ENCODE measurements at regions not wholly inside any gene's neighbourhood (a gene's known extent, or its start where the extent isn't known, plus 50 kb on each side); places are given as distances from the start of the nearest gene placed in this dataset.

DNA sequence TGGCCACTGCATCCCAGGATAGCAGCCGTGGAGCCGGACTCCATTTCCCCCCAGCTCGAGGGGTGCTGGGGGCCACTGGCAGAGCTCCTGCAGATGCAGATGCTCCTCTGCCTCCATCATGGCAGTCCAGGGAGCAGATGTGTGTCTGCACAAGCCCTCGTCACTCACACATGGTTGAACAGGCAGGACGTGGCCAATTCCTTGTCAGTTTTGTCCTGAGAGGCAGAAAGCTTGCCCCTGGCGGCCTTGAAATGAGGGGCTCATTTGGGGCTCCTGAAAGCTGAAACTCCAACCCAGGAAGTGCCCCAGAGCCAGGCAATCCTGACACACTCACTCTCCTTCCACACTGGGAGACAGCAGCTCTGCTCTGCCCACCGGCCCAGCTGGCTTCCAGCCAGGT, 100.9 kb upstream of the C14orf180 start:
- POLR2A ChIA-PET, result interaction anchor here (1.3 kb wide), 1 partner anchor 57 kb away, joined by 3 read pairs; no protein-coding TSS in a partner anchor

DNA sequence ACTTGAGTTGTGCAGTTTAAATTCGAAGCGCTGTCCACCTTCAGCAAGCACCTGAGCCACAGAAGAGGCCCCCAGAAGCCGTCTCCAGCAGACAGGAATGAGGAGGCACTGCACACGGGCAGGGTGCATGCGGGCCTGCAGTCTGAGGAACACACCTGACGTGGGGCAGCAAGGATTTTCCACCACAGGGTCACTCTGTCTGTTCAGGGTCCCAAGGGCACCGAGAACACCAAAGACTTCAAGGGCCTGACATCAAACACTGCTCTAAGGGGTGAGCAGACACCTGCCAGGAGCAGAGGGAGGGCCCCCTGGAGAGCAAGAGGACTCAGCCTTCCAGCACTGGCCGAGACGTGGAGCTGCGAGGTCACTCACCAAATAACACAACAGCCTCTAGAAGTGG, 99.7 kb upstream of the C14orf180 start:
- no peaks in the 10 kb centered on the region for H3K79me2 ChIP-seq (ENCODE audit: insufficient read depth, low read length)
- CTCF ChIA-PET, result no interaction called here
- no TSS peak for BruUV-seq (replicated peaks)
- H3K4me3 ChIP-seq (replicated peaks in 1 of 2; ENCODE audit: low read depth in 1 of 2, low read length in 2 of 2), result no peak overlapping the region
- H2AFZ ChIP-seq (ENCODE audit: low read depth, low read length, poor library complexity, severe bottlenecking), result no peak overlapping the region
- no peak for ATAC-seq
- no peaks in the 10 kb centered on the region; a peak in 1 of 4 replicates for H3K9me3 ChIP-seq (ENCODE audit: control insufficient read depth in 1 of 2, insufficient read depth in 1 of 2, low read depth in 1 of 2, low read length in 2 of 2)
- TF ChIP-seq, protein P1, sequence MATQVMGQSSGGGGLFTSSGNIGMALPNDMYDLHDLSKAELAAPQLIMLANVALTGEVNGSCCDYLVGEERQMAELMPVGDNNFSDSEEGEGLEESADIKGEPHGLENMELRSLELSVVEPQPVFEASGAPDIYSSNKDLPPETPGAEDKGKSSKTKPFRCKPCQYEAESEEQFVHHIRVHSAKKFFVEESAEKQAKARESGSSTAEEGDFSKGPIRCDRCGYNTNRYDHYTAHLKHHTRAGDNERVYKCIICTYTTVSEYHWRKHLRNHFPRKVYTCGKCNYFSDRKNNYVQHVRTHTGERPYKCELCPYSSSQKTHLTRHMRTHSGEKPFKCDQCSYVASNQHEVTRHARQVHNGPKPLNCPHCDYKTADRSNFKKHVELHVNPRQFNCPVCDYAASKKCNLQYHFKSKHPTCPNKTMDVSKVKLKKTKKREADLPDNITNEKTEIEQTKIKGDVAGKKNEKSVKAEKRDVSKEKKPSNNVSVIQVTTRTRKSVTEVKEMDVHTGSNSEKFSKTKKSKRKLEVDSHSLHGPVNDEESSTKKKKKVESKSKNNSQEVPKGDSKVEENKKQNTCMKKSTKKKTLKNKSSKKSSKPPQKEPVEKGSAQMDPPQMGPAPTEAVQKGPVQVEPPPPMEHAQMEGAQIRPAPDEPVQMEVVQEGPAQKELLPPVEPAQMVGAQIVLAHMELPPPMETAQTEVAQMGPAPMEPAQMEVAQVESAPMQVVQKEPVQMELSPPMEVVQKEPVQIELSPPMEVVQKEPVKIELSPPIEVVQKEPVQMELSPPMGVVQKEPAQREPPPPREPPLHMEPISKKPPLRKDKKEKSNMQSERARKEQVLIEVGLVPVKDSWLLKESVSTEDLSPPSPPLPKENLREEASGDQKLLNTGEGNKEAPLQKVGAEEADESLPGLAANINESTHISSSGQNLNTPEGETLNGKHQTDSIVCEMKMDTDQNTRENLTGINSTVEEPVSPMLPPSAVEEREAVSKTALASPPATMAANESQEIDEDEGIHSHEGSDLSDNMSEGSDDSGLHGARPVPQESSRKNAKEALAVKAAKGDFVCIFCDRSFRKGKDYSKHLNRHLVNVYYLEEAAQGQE (IDR thresholded peaks at IDR 0.05; ENCODE audit: low read depth), result no peak
- TF ChIP-seq ZNF274 (IDR thresholded peaks at IDR 0.05; ENCODE audit: low read depth, low read length), result no peak
- TF ChIP-seq ZFX (IDR thresholded peaks at IDR 0.05), result no peak
- no peak for TF ChIP-seq ELF1 (IDR thresholded peaks at IDR 0.05; ENCODE audit: borderline replicate concordance, low read depth)
- TF ChIP-seq EGR1 (IDR thresholded peaks at IDR 0.05; ENCODE audit: low read depth), result no peak
- TF ChIP-seq, protein P2, sequence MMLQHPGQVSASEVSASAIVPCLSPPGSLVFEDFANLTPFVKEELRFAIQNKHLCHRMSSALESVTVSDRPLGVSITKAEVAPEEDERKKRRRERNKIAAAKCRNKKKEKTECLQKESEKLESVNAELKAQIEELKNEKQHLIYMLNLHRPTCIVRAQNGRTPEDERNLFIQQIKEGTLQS (IDR thresholded peaks at IDR 0.05), result no peak
- H3K4me2 ChIP-seq (ENCODE audit: low read length), result no peak overlapping the region
- RAD21 ChIA-PET (ENCODE audit: low non-redundant PET in 1 of 2, low total read pairs in 2 of 2, uncharacterized antibody in 2 of 2, unreplicated experiment in 2 of 2), result no interaction called here
- POLR2A ChIA-PET, result no interaction called here
- no peaks in the 10 kb centered on the region for H3K9me2 ChIP-seq (ENCODE audit: insufficient read depth)
- H3K9ac ChIP-seq (ENCODE audit: low read length), result no peak overlapping the region
- no peak overlapping the region for H3K27ac ChIP-seq (ENCODE audit: low read depth, low read length)
- no peak for DNase-seq (ENCODE audit: low read depth, low spot score)
- H4K20me1 ChIP-seq (ENCODE audit: insufficient read depth), result no peaks in the 10 kb centered on the region
- no peaks in the 10 kb centered on the region for H3K36me3 ChIP-seq (ENCODE audit: control insufficient read depth in 1 of 2, insufficient read depth in 2 of 2, low read length in 2 of 2)
- H3K4me1 ChIP-seq (ENCODE audit: control insufficient read depth in 1 of 2, insufficient read depth in 2 of 2, low read length in 2 of 2), result no peaks in the 10 kb centered on the region
- H3K27me3 ChIP-seq (ENCODE audit: insufficient read depth, low read length), result peaks cover 21% of the 10 kb centered on the region
- intact Hi-C loops (cut with micrococcal nuclease), result no loop called here

More for the DNA sequence above, 100.9 kb upstream of the C14orf180 start:
- Histone ChIP-seq H3K4me2 (ENCODE audit: low read length) (no peak overlapping the region), H4K20me1 (ENCODE audit: insufficient read depth) (no peaks in the 10 kb centered on the region), H3K4me1 (ENCODE audit: control insufficient read depth in 1 of 2, insufficient read depth in 2 of 2, low read length in 2 of 2) (no peaks in the 10 kb centered on the region), H3K9ac (ENCODE audit: low read length) (no peak overlapping the region), H3K79me2 (ENCODE audit: insufficient read depth, low read length) (no peaks in the 10 kb centered on the region), H3K9me3 (ENCODE audit: control insufficient read depth in 1 of 2, insufficient read depth in 1 of 2, low read depth in 1 of 2, low read length in 2 of 2) (no peaks in the 10 kb centered on the region; a peak in 1 of 4 replicates), H3K9me2 (ENCODE audit: insufficient read depth) (no peaks in the 10 kb centered on the region), H3K27ac (ENCODE audit: low read depth, low read length) (no peak overlapping the region), H3K4me3 (replicated peaks in 1 of 2; ENCODE audit: low read depth in 1 of 2, low read length in 2 of 2) (no peak overlapping the region), H3K36me3 (ENCODE audit: control insufficient read depth in 1 of 2, insufficient read depth in 2 of 2, low read length in 2 of 2) (no peaks in the 10 kb centered on the region), H3K27me3 (ENCODE audit: insufficient read depth, low read length) (peaks cover 9% of the 10 kb centered on the region; the same call in 1 of the 2 replicates), H2AFZ (ENCODE audit: low read depth, low read length, poor library complexity, severe bottlenecking) (no peak overlapping the region)
- BruUV-seq (replicated peaks), result no TSS peak
- ChIA-PET RAD21 (ENCODE audit: low non-redundant PET in 1 of 2, low total read pairs in 2 of 2, uncharacterized antibody in 2 of 2, unreplicated experiment in 2 of 2) (no interaction called here), CTCF (no interaction called here)
- DNase-seq (ENCODE audit: low read depth, low spot score), result no peak
- intact Hi-C loops (cut with micrococcal nuclease), result no loop called here
- TF ChIP-seq YY1 (IDR thresholded peaks at IDR 0.05; ENCODE audit: extremely low read depth, insufficient replicate concordance, low read depth, low read length) (no peak), SP1 (IDR thresholded peaks at IDR 0.05; ENCODE audit: low read depth) (no peak), EZH2phosphoT487 (IDR thresholded peaks at IDR 0.05; ENCODE audit: borderline replicate concordance) (no peak)
- ATAC-seq, result no peak
